ENCODE measurements at regions not wholly inside any gene's neighbourhood (a gene's known extent, or its start where the extent isn't known, plus 50 kb on each side); places are given as distances from the start of the nearest gene placed in this dataset.
A peak's percentile ranks its signal among the peaks of the same experiment; 100 is the strongest.

GRCh38 chr2:219724628-219725027 lies 97.2 kb downstream of the SLC4A3 start:
- TF ChIP-seq CTCF (IDR thresholded peaks at IDR 0.05; ENCODE audit: control insufficient read depth, extremely low read depth, insufficient read depth), result no peak
- DNase-seq (ENCODE audit: low read depth), result no peak
- H3K4me3 ChIP-seq (ENCODE audit: low read depth, low read length), result no peak overlapping the region

GRCh38 chr2:219726916-219727315 lies 99.5 kb downstream of the SLC4A3 start:
- H3K4me3 ChIP-seq (ENCODE audit: low read depth, low read length), result no peak overlapping the region
- DNase-seq (ENCODE audit: low read depth), result no peak
- no peak for TF ChIP-seq CTCF (IDR thresholded peaks at IDR 0.05; ENCODE audit: control insufficient read depth, extremely low read depth, insufficient read depth)

- DNase-seq (ENCODE audit: low read depth), result no peak
These were observed 100.5 kb downstream of the SLC4A3 start for GRCh38 chr2:219727771-219728429.

GRCh38 chr2:219728991-219729487 lies 101.6 kb downstream of the SLC4A3 start:
- TF ChIP-seq CTCF (IDR thresholded peaks at IDR 0.05; ENCODE audit: control insufficient read depth, extremely low read depth, insufficient read depth), result no peak
- H3K4me3 ChIP-seq (ENCODE audit: low read depth, low read length), result no peak overlapping the region
- DNase-seq (ENCODE audit: low read depth), result no peak

More at GRCh38 chr2:219727771-219728429, 100.5 kb downstream of the SLC4A3 start:
- H3K4me3 ChIP-seq (ENCODE audit: low read depth, low read length), result no peak overlapping the region
- TF ChIP-seq CTCF (IDR thresholded peaks at IDR 0.05; ENCODE audit: control insufficient read depth, extremely low read depth, insufficient read depth), result no peak

GRCh38 chr2:219731173-219731572 lies 103.7 kb downstream of the SLC4A3 start:
- no peak overlapping the region for H3K4me3 ChIP-seq (ENCODE audit: low read depth, low read length)
- peak; percentile 19; the same call in 1 of the 2 replicates for TF ChIP-seq CTCF (IDR thresholded peaks at IDR 0.05; ENCODE audit: control insufficient read depth, extremely low read depth, insufficient read depth)
- DNase-seq (ENCODE audit: low read depth), result no peak

GRCh38 chr2:219733106-219733505 lies 105.7 kb downstream of the SLC4A3 start:
- no peak overlapping the region for H3K4me3 ChIP-seq (ENCODE audit: low read depth, low read length)
- no peak for DNase-seq (ENCODE audit: low read depth)
- TF ChIP-seq CTCF (IDR thresholded peaks at IDR 0.05; ENCODE audit: control insufficient read depth, extremely low read depth, insufficient read depth), result no peak

- TF ChIP-seq CTCF (IDR thresholded peaks at IDR 0.05; ENCODE audit: control insufficient read depth, extremely low read depth, insufficient read depth), result no peak
- no peak overlapping the region for H3K4me3 ChIP-seq (ENCODE audit: low read depth, low read length)
- DNase-seq (ENCODE audit: low read depth), result no peak
These were observed 106.3 kb downstream of the SLC4A3 start for GRCh38 chr2:219733746-219734145.

All from LNCaP clone FGC (cell line).